Astrocyte (in vitro differentiated cells and primary cell): ENCODE measurements at regions not wholly inside any gene's neighbourhood (a gene's known extent, or its start where the extent isn't known, plus 50 kb on each side); places are given as distances from the start of the nearest gene placed in this dataset.

Experiments used
- EZH2 ChIP-seq: IDR thresholded peaks from 2 replicates; pipeline ENCODE4 v1.6.1; 2012; ENCODE audit warnings: mild to moderate bottlenecking, low read length, inconsistent platforms; ENCODE audit not compliant: insufficient read depth
- TF ChIP-seq, protein P1 (sequence below): IDR thresholded peaks from 2 replicates; pipeline ENCODE4 v1.5.1; 2011; ENCODE audit warnings: low read depth, mild to moderate bottlenecking, inconsistent platforms, low read length, moderate library complexity; ENCODE audit not compliant: insufficient read depth

DNA sequence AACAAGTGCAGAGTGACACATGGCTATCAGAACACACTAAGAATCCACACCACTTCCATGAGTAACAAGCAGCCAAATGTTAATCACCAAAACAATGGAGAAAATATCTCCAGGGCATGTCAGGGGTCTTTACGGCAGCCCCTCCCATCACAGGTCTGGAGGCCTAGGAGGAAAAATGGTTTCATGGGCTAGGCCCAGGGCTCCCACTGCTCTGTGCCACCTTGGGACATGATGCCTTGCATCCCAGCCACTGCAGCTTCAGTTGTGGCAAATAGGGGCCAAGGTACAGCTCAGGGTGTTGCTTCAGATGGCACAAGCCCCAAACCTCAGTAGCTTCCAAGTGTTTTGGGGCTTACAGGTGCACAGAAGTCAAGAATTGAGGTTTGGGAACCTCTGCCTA, 66.6 kb downstream of the NEURL3 start:
- TF ChIP-seq, protein P1, sequence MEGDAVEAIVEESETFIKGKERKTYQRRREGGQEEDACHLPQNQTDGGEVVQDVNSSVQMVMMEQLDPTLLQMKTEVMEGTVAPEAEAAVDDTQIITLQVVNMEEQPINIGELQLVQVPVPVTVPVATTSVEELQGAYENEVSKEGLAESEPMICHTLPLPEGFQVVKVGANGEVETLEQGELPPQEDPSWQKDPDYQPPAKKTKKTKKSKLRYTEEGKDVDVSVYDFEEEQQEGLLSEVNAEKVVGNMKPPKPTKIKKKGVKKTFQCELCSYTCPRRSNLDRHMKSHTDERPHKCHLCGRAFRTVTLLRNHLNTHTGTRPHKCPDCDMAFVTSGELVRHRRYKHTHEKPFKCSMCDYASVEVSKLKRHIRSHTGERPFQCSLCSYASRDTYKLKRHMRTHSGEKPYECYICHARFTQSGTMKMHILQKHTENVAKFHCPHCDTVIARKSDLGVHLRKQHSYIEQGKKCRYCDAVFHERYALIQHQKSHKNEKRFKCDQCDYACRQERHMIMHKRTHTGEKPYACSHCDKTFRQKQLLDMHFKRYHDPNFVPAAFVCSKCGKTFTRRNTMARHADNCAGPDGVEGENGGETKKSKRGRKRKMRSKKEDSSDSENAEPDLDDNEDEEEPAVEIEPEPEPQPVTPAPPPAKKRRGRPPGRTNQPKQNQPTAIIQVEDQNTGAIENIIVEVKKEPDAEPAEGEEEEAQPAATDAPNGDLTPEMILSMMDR: no peak
- TF ChIP-seq EZH2: no peak
